H1 (cell line): ENCODE measurements at regions not wholly inside any gene's neighbourhood (a gene's known extent, or its start where the extent isn't known, plus 50 kb on each side); places are given as distances from the start of the nearest gene placed in this dataset.

Experiments
- CTCF ChIA-PET: fragments of 300-600 bp; sonication (Branson Sonifier 250); formaldehyde crosslinking; loops from one replicate; lab custom pipeline; 2021; ENCODE audit not compliant: partially characterized antibody; lab: Charles Lee
- POLR2A ChIA-PET: fragments of 300-600 bp; sonication (Branson Sonifier 250); formaldehyde crosslinking; loops from one replicate; lab custom pipeline; 2021; ENCODE audit warnings: inconsistent platforms; ENCODE audit not compliant: partially characterized antibody; lab: Charles Lee
- DNase-seq, 2 experiments: peaks; one replicate each; pipeline versions ENCODE4 v3.0.0 to v3.0.0-alpha.2; 2010 to 2022; ENCODE audit warnings: low spot score in 2 of 2, low read depth in 1 of 2, mixed read lengths in 1 of 2
- FAIRE-seq: peaks from 2 replicates; lab custom pipeline; 2011; peaks lifted over from hg19 to GRCh38; lab: Jason Lieb, UNC
- H2AFZ ChIP-seq: 2 replicates; pipeline ENCODE4 v1.8.1; 2012; ENCODE audit warnings: low read length, inconsistent platforms
- H2AK5ac ChIP-seq: 2 replicates; pipeline ENCODE4 v1.6.1; 2013; ENCODE audit warnings: low read depth, low read length
- H2BK120ac ChIP-seq: replicated peaks from 2 replicates; pipeline ENCODE3; 2013; ENCODE audit warnings: low read depth, low read length, inconsistent platforms
- H2BK12ac ChIP-seq: 2 replicates; pipeline ENCODE4 v1.6.1; 2013; ENCODE audit warnings: low read depth, low read length
- H2BK15ac ChIP-seq: 2 replicates; pipeline ENCODE4 v1.6.1; 2013; ENCODE audit warnings: low read length
- H2BK20ac ChIP-seq: 2 replicates; pipeline ENCODE4 v1.6.1; 2013; ENCODE audit warnings: low read length
- H2BK5ac ChIP-seq: 2 replicates; pipeline ENCODE4 v1.6.1; 2013; ENCODE audit warnings: low read depth, low read length
- H3K14ac ChIP-seq: 2 replicates; pipeline ENCODE4 v1.6.1; 2013; ENCODE audit warnings: inconsistent platforms; ENCODE audit not compliant: insufficient read length
- H3K18ac ChIP-seq: 2 replicates; pipeline ENCODE4 v1.6.1; 2013; ENCODE audit warnings: low read length; ENCODE audit errors: extremely low read depth
- H3K23ac ChIP-seq: 2 replicates; pipeline ENCODE4 v1.6.1; 2013; ENCODE audit warnings: inconsistent platforms; ENCODE audit not compliant: insufficient read length
- H3K23me2 ChIP-seq: 2 replicates; pipeline ENCODE4 v1.6.1; 2013; ENCODE audit warnings: low read depth, low read length
- H3K27ac ChIP-seq: 2 replicates; pipeline ENCODE4 v1.6.1; 2011; ENCODE audit warnings: low read depth, low read length, inconsistent platforms
- H3K27me3 ChIP-seq, 4 experiments: replicated peaks in 1 of 4; 1 replicate in 1 of 4; 2 replicates in 3 of 4; pipeline versions ENCODE4 v1.6.1 to v1.8.1; 2011 to 2013; ENCODE audit warnings: low read length in 3 of 4, mild to moderate bottlenecking in 3 of 4, inconsistent platforms in 2 of 4, mixed read lengths in 2 of 4, moderate library complexity in 1 of 4; ENCODE audit not compliant: control insufficient read depth in 3 of 4, insufficient read depth in 3 of 4; ENCODE audit errors: extremely low read depth in 1 of 4
- H3K36me3 ChIP-seq, 4 experiments: 2 replicates each; pipeline versions ENCODE4 v1.6.1 to v1.8.1; 2011 to 2013; ENCODE audit warnings: mild to moderate bottlenecking in 4 of 4, low read length in 3 of 4, moderate library complexity in 2 of 4, control low read depth in 1 of 4, inconsistent platforms in 1 of 4; ENCODE audit not compliant: insufficient read depth in 4 of 4, control insufficient read depth in 2 of 4
- H3K4ac ChIP-seq: replicated peaks from 2 replicates; pipeline ENCODE3; 2013; ENCODE audit warnings: low read length, low read depth, mixed read lengths, inconsistent platforms; ENCODE audit not compliant: insufficient read length
- H3K4me1 ChIP-seq, 4 experiments: replicated peaks in 1 of 4; 1 replicate in 1 of 4; 2 replicates in 3 of 4; pipeline versions ENCODE4 v1.6.1 to v1.8.1; 2011 to 2013; ENCODE audit warnings: low read length in 3 of 4, inconsistent platforms in 2 of 4, mixed read lengths in 1 of 4; ENCODE audit not compliant: insufficient read depth in 4 of 4, control insufficient read depth in 3 of 4
- H3K4me2 ChIP-seq, 2 experiments: 2 replicates each; pipeline versions ENCODE4 v1.6.1 to v1.8.1; 2011 to 2013; ENCODE audit warnings: low read depth in 2 of 2, low read length in 2 of 2, control low read depth in 1 of 2, inconsistent platforms in 1 of 2, mild to moderate bottlenecking in 1 of 2; ENCODE audit not compliant: insufficient read depth in 1 of 2
- H3K4me3 ChIP-seq, 4 experiments: fragments of 200-600, 300-600 bp in 1 of 4; sonication (generic), shearing (Covaris generic), sonication (Bioruptor Twin) in 1 of 4; 2 replicates each; pipeline versions ENCODE4 v1.5.1 to v1.8.1; 2011 to 2016; ENCODE audit warnings: low read length in 4 of 4, low read depth in 3 of 4, control low read depth in 2 of 4, inconsistent platforms in 2 of 4, mild to moderate bottlenecking in 2 of 4, mixed read lengths in 1 of 4, moderate library complexity in 1 of 4; ENCODE audit not compliant: insufficient read depth in 2 of 4; ENCODE audit errors: extremely low read depth in 1 of 4
- H3K56ac ChIP-seq: replicated peaks from 2 replicates; pipeline ENCODE3; 2013; ENCODE audit warnings: low read depth, mild to moderate bottlenecking, mixed read lengths, low read length, inconsistent platforms; ENCODE audit not compliant: insufficient read length
- H3K79me1 ChIP-seq: 2 replicates; pipeline ENCODE4 v1.6.1; 2013; ENCODE audit warnings: low read depth, low read length, control low read depth
- H3K79me2 ChIP-seq, 2 experiments: 2 replicates each; pipeline versions ENCODE4 v1.6.1 to v1.8.1; 2012 to 2013; ENCODE audit warnings: low read length in 2 of 2, mild to moderate bottlenecking in 2 of 2, inconsistent platforms in 1 of 2; ENCODE audit not compliant: insufficient read depth in 2 of 2, control insufficient read depth in 1 of 2
- H3K9ac ChIP-seq, 4 experiments: replicated peaks in 1 of 4; 1 replicate in 1 of 4; 2 replicates in 3 of 4; pipeline versions ENCODE4 v1.6.1 to v1.8.1; 2011 to 2013; ENCODE audit warnings: low read depth in 3 of 4, low read length in 3 of 4, control low read depth in 2 of 4, mild to moderate bottlenecking in 2 of 4, moderate library complexity in 2 of 4, inconsistent platforms in 1 of 4; ENCODE audit errors: extremely low read depth in 1 of 4
- H3K9me3 ChIP-seq, 2 experiments: 2 replicates each; pipeline versions ENCODE4 v1.6.1 to v1.8.1; 2012 to 2013; ENCODE audit warnings: mild to moderate bottlenecking in 2 of 2, moderate library complexity in 2 of 2, control low read depth in 1 of 2, inconsistent platforms in 1 of 2, low read depth in 1 of 2, low read length in 1 of 2, mixed read lengths in 1 of 2; ENCODE audit not compliant: insufficient read depth in 2 of 2
- H4K20me1 ChIP-seq, 2 experiments: replicated peaks in 1 of 2; 2 replicates each; pipeline versions ENCODE3 to v1.8.1; 2011 to 2013; ENCODE audit warnings: inconsistent platforms in 2 of 2, low read length in 2 of 2, mild to moderate bottlenecking in 1 of 2; ENCODE audit not compliant: insufficient read depth in 2 of 2, control insufficient read depth in 1 of 2
- H4K5ac ChIP-seq: 2 replicates; pipeline ENCODE4 v1.6.1; 2013; ENCODE audit warnings: low read length, low read depth, mixed read lengths, inconsistent platforms; ENCODE audit not compliant: insufficient read length
- H4K8ac ChIP-seq: 2 replicates; pipeline ENCODE4 v1.8.0; 2013; ENCODE audit warnings: mild to moderate bottlenecking, moderate library complexity, low read length, inconsistent platforms; ENCODE audit not compliant: insufficient read depth; ENCODE audit errors: extremely low read depth
- H4K91ac ChIP-seq: replicated peaks from 2 replicates; pipeline ENCODE3; 2013; ENCODE audit warnings: low read length, mixed read lengths, inconsistent platforms; ENCODE audit not compliant: insufficient read length
- MAX ChIP-seq: IDR thresholded peaks from 2 replicates; pipeline ENCODE4 v1.6.1; 2012; ENCODE audit warnings: inconsistent platforms
- PHF8 ChIP-seq: fragments of 200-600 bp; sonication (generic); conservative IDR thresholded peaks from 2 replicates; pipeline ENCODE4 v1.7.1; 2012; ENCODE audit warnings: low read depth, mild to moderate bottlenecking, inconsistent platforms, low read length, moderate library complexity
- RNF2 ChIP-seq: fragments of 200-900, 300-1000 bp; sonication (generic); IDR thresholded peaks from 2 replicates; pipeline ENCODE4 v1.7.1; 2016; ENCODE audit warnings: borderline replicate concordance, low read depth, mild to moderate bottlenecking, antibody characterized with exemption, low read length; ENCODE audit not compliant: poor library complexity, severe bottlenecking; ENCODE audit errors: missing control alignments
- SP1 ChIP-seq: IDR thresholded peaks from 2 replicates; pipeline ENCODE4 v1.6.1; 2011; ENCODE audit warnings: low read depth, low read length
- WGBS, 2 experiments: shearing (Covaris generic) in 1 of 2; methylation state at CpG; one replicate each; pipeline versions ENCODE4 v1.1.6 to v1.1.7; 2013 to 2015; ENCODE audit warnings: low lambda C conversion rate in 2 of 2, mixed read lengths in 2 of 2, inconsistent platforms in 1 of 2, low coverage in 1 of 2, missing lambda C conversion rate in 1 of 2; ENCODE audit not compliant: insufficient replicate concordance in 2 of 2, insufficient coverage in 1 of 2, insufficient read length in 1 of 2; ENCODE audit errors: extremely low coverage in 1 of 2, missing lambda C conversion rate in 1 of 2; 5-methylcytosine and 5-hydroxymethylcytosine counted together

DNA sequence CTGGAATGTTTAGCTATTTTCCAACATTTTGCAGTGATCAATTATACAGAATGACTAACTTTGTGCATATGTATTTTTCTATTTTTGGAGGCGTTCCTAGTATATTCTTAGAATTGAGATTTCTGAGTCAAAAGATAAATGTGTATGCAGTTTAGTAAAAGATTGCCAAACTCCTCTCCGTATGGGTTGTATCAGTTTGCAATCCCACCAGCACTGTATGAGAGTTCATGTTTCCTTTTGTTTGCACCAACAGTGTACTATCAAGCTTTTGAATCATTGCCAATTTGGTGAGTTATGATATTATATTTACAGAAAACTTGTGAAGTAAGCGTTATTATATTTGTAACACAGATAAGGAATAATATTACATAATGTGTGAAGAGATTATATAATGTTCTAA is 658.7 kb downstream of the JRKL start:
- H3K27ac ChIP-seq = no peak overlapping the region
- POLR2A ChIA-PET = no interaction called here
- no peak overlapping the region for H3K18ac ChIP-seq
- H3K56ac ChIP-seq = no peak overlapping the region
- H3K9me3 ChIP-seq = peaks cover 0 to 3% of the 10 kb centered on the region in 2 experiments; a peak in 3 of 4 replicates
- CTCF ChIA-PET = no interaction called here
- no peak overlapping the region for H2BK5ac ChIP-seq
- DNase-seq = no peak
- no peaks in the 10 kb centered on the region for H3K27me3 ChIP-seq
- H3K36me3 ChIP-seq = no peaks in the 10 kb centered on the region
- no peaks in the 10 kb centered on the region for H3K79me2 ChIP-seq
- H4K91ac ChIP-seq = no peak overlapping the region
- H4K8ac ChIP-seq = no peak overlapping the region
- H3K23me2 ChIP-seq = no peaks in the 10 kb centered on the region
- no peak overlapping the region for H3K23ac ChIP-seq
- no peak overlapping the region for H3K4me3 ChIP-seq
- H3K4ac ChIP-seq = no peak overlapping the region
- H2BK120ac ChIP-seq = no peak overlapping the region
- no peaks in the 10 kb centered on the region for H3K4me1 ChIP-seq
- H2BK15ac ChIP-seq = no peak overlapping the region
- WGBS, 2 experiments = 87% methylated on average over 3 of the region's 3 CpGs; no CpG with 5 or more reads in 1 of the 2 experiments
- no peak overlapping the region for H3K4me2 ChIP-seq
- no peak overlapping the region for H2BK12ac ChIP-seq
- no peak overlapping the region for H2AK5ac ChIP-seq
- H4K20me1 ChIP-seq = no peaks in the 10 kb centered on the region
- no peak overlapping the region for H4K5ac ChIP-seq
- no peak overlapping the region for H3K14ac ChIP-seq
- no peak for FAIRE-seq
- no peak overlapping the region for H2BK20ac ChIP-seq
- no peaks in the 10 kb centered on the region for H3K79me1 ChIP-seq
- H2AFZ ChIP-seq = no peak overlapping the region
- no peak overlapping the region for H3K9ac ChIP-seq
- TF ChIP-seq RNF2 (no peak), MAX (no peak), PHF8 (no peak), SP1 (no peak)
